ENCODE measurements at regions not wholly inside any gene's neighbourhood (a gene's known extent, or its start where the extent isn't known, plus 50 kb on each side); places are given as distances from the start of the nearest gene placed in this dataset.

DNA sequence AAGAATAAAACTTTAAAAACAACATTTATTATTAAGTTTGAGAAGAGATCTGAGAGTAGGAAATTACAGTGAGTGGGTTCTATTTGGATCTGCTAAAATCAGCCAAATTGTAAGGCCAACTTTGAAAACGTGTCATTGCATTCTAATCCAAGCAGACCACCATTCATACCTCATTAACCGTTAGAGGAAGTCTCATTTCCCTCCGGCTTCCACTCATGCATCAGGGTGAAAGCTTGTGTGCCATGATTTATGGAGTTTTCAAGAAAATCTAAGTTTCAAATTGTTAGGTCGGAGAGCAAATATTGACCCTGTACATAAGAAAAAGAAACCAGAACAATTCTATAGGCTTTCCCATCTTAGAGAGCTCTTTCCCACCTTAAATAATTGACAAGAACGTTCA, 166.6 kb upstream of the NRG3 start:
- TF ChIP-seq CTCF (conservative IDR thresholded peaks at IDR 0.05), result no peak
- Mint-ChIP-seq H3K36me3 (no peaks in the 10 kb centered on the region), H3K27ac (no peak overlapping the region), H3K4me1 (ENCODE audit: unreplicated experiment) (no peaks in the 10 kb centered on the region), H3K27me3 (no peaks in the 10 kb centered on the region), H3K9me3 (no peaks in the 10 kb centered on the region), H3K4me3 (no peak overlapping the region)
- no peak for DNase-seq (ENCODE audit: extremely low spot score, unreplicated experiment)

GRCh38 chr10:81708929-81709328, 166.1 kb upstream of the NRG3 start:
- no peaks in the 10 kb centered on the region for H3K36me3 Mint-ChIP-seq
- DNase-seq (ENCODE audit: extremely low spot score, unreplicated experiment), result no peak
- H3K27ac Mint-ChIP-seq, result no peak overlapping the region
- H3K9me3 Mint-ChIP-seq, result no peaks in the 10 kb centered on the region
- H3K27me3 Mint-ChIP-seq, result no peaks in the 10 kb centered on the region
- no peak overlapping the region for H3K4me3 Mint-ChIP-seq
- no peaks in the 10 kb centered on the region for H3K4me1 Mint-ChIP-seq (ENCODE audit: unreplicated experiment)
- no peak for TF ChIP-seq CTCF (conservative IDR thresholded peaks at IDR 0.05)

- no peak overlapping the region for H3K4me3 Mint-ChIP-seq
- H3K4me1 Mint-ChIP-seq (ENCODE audit: unreplicated experiment), result no peaks in the 10 kb centered on the region
- H3K27me3 Mint-ChIP-seq, result no peaks in the 10 kb centered on the region
- H3K27ac Mint-ChIP-seq, result no peak overlapping the region
- no peaks in the 10 kb centered on the region for H3K9me3 Mint-ChIP-seq
- DNase-seq (ENCODE audit: extremely low spot score, unreplicated experiment), result no peak
- TF ChIP-seq CTCF (conservative IDR thresholded peaks at IDR 0.05), result no peak
- H3K36me3 Mint-ChIP-seq, result no peaks in the 10 kb centered on the region
These were observed 152.6 kb upstream of the NRG3 start for GRCh38 chr10:81722399-81722798.

DNA sequence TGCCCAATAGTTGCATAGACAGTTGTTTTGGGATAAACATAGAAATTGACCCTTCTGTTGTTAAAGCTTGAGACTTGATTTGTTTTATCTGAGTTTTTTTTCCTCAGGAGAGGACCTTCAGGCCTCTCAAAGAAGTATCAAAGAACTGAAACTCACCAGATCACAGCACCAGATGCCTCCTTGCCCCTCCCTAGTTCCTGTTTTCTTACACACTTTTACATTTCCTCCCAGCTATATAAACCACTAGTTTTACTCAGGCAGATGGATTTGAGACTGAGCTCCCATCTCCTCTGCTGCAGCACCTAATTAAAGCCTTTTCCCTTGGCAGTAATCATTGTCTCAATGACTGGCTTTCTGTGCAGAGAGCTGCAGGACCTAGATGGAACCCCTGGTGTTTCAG, 150.6 kb upstream of the NRG3 start:
- DNase-seq (ENCODE audit: extremely low spot score, unreplicated experiment), result no peak
- Mint-ChIP-seq H3K4me3 (no peak overlapping the region), H3K9me3 (no peaks in the 10 kb centered on the region), H3K27me3 (no peaks in the 10 kb centered on the region), H3K36me3 (no peaks in the 10 kb centered on the region), H3K4me1 (ENCODE audit: unreplicated experiment) (no peaks in the 10 kb centered on the region), H3K27ac (no peak overlapping the region)
- TF ChIP-seq CTCF (conservative IDR thresholded peaks at IDR 0.05), result no peak

DNA sequence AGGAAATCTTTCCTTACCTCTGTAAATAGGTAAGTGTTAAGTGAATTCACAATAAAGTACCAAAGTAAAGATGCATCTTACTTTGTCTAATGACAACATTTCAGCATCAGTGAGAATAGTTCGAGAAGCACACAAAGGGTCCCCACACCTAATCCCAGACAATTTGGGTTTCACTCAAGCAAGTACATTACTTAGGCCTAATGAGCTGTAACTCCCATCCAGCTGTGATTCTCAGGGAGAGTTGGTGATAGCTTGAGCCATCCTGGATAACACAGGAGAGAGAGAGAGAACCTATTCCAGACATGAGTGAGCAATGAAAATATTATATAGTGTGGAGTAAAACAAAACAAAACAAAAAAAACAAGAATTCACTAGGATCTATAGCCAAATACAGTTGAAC, 149.1 kb upstream of the NRG3 start:
- Mint-ChIP-seq H3K4me1 (ENCODE audit: unreplicated experiment) (no peaks in the 10 kb centered on the region), H3K36me3 (no peaks in the 10 kb centered on the region), H3K4me3 (no peak overlapping the region), H3K27ac (no peak overlapping the region), H3K9me3 (no peaks in the 10 kb centered on the region), H3K27me3 (no peaks in the 10 kb centered on the region)
- TF ChIP-seq CTCF (conservative IDR thresholded peaks at IDR 0.05), result no peak
- no peak for DNase-seq (ENCODE audit: extremely low spot score, unreplicated experiment)

GRCh38 chr10:81728692-81729091, 146.3 kb upstream of the NRG3 start:
- Mint-ChIP-seq H3K36me3 (no peaks in the 10 kb centered on the region), H3K4me1 (ENCODE audit: unreplicated experiment) (no peaks in the 10 kb centered on the region), H3K4me3 (no peak overlapping the region), H3K27me3 (no peaks in the 10 kb centered on the region), H3K27ac (no peak overlapping the region), H3K9me3 (no peaks in the 10 kb centered on the region)
- no peak for DNase-seq (ENCODE audit: extremely low spot score, unreplicated experiment)
- no peak for TF ChIP-seq CTCF (conservative IDR thresholded peaks at IDR 0.05)

All from type B pancreatic cell (in vitro differentiated cells).